IPS DF 6.9 (cell line): ENCODE measurements at regions not wholly inside any gene's neighbourhood (a gene's known extent, or its start where the extent isn't known, plus 50 kb on each side); places are given as distances from the start of the nearest gene placed in this dataset.

Source experiments
- DNase-seq: peaks from one replicate; pipeline ENCODE4 v3.0.0-alpha.2; 2013; ENCODE audit warnings: low read depth, low spot score
- H3K27ac ChIP-seq: one replicate; pipeline ENCODE4 v1.5.1; 2013; ENCODE audit warnings: low read length, control low read depth
- H3K27me3 ChIP-seq: 2 replicates; pipeline ENCODE4 v1.6.1; 2013; ENCODE audit warnings: mild to moderate bottlenecking, low read length; ENCODE audit not compliant: control insufficient read depth, insufficient read depth
- H3K36me3 ChIP-seq: 2 replicates; pipeline ENCODE4 v1.6.1; 2013; ENCODE audit warnings: low read length; ENCODE audit not compliant: control insufficient read depth, insufficient read depth
- H3K4me1 ChIP-seq: 2 replicates; pipeline ENCODE4 v1.6.1; 2013; ENCODE audit warnings: low read length; ENCODE audit not compliant: control insufficient read depth, insufficient read depth
- H3K4me3 ChIP-seq: 2 replicates; pipeline ENCODE4 v1.5.1; 2013; ENCODE audit warnings: mild to moderate bottlenecking, low read length
- H3K9me3 ChIP-seq: 2 replicates; pipeline ENCODE4 v1.6.1; 2013; ENCODE audit warnings: low read length, inconsistent platforms; ENCODE audit not compliant: control insufficient read depth, insufficient read depth
- WGBS: extraction: QIAGEN DNeasy Blood & Tissue Kit; methylation state at CpG from one replicate; pipeline ENCODE4 v1.1.7; 2013; ENCODE audit warnings: mixed read lengths, missing lambda C conversion rate; ENCODE audit not compliant: insufficient read length, insufficient coverage; 5-methylcytosine and 5-hydroxymethylcytosine counted together

- Histone ChIP-seq H3K27ac (no peak overlapping the region), H3K9me3 (no peaks in the 10 kb centered on the region), H3K27me3 (no peaks in the 10 kb centered on the region), H3K4me3 (no peak overlapping the region), H3K4me1 (no peaks in the 10 kb centered on the region), H3K36me3 (no peaks in the 10 kb centered on the region)
- no CpG with 5 or more reads among the region's 3 CpGs for WGBS
- DNase-seq: no peak
Measured at GRCh38 chr5:155957884-155958283, 369.1 kb upstream of the SGCD start.

GRCh38 chr5:155959082-155959481 lies 367.9 kb upstream of the SGCD start:
- no peak for DNase-seq
- WGBS: no CpG with 5 or more reads among the region's 2 CpGs
- H3K36me3 ChIP-seq: no peaks in the 10 kb centered on the region
- H3K9me3 ChIP-seq: no peaks in the 10 kb centered on the region
- no peaks in the 10 kb centered on the region for H3K27me3 ChIP-seq
- no peak overlapping the region for H3K4me3 ChIP-seq
- H3K27ac ChIP-seq: no peak overlapping the region
- no peaks in the 10 kb centered on the region for H3K4me1 ChIP-seq

GRCh38 chr5:155960177-155960576 lies 366.8 kb upstream of the SGCD start:
- H3K27ac ChIP-seq: no peak overlapping the region
- WGBS: 100% methylated on average over 1 of the region's 3 CpGs
- H3K4me1 ChIP-seq: no peaks in the 10 kb centered on the region

GRCh38 chr5:155969537-155969936 lies 357.4 kb upstream of the SGCD start:
- no CpG with 5 or more reads among the region's 5 CpGs for WGBS
- Histone ChIP-seq H3K27me3 (no peaks in the 10 kb centered on the region), H3K4me3 (no peak overlapping the region), H3K36me3 (no peaks in the 10 kb centered on the region), H3K4me1 (no peaks in the 10 kb centered on the region), H3K9me3 (no peaks in the 10 kb centered on the region), H3K27ac (no peak overlapping the region)
- DNase-seq: no peak

More at GRCh38 chr5:155960177-155960576, 366.8 kb upstream of the SGCD start:
- Histone ChIP-seq H3K36me3 (no peaks in the 10 kb centered on the region), H3K27me3 (no peaks in the 10 kb centered on the region), H3K9me3 (no peaks in the 10 kb centered on the region), H3K4me3 (no peak overlapping the region)
- DNase-seq: no peak

GRCh38 chr5:155974369-155974768 lies 352.6 kb upstream of the SGCD start:
- no CpG with 5 or more reads among the region's 2 CpGs for WGBS
- no peak for DNase-seq
- H3K4me3 ChIP-seq: no peak overlapping the region

GRCh38 chr5:155978850-155979249 lies 348.1 kb upstream of the SGCD start:
- no peak for DNase-seq
- Histone ChIP-seq H3K27ac (no peak overlapping the region), H3K9me3 (no peaks in the 10 kb centered on the region)

More at GRCh38 chr5:155974369-155974768, 352.6 kb upstream of the SGCD start:
- H3K4me1 ChIP-seq: no peaks in the 10 kb centered on the region
- H3K36me3 ChIP-seq: no peaks in the 10 kb centered on the region
- H3K27me3 ChIP-seq: no peaks in the 10 kb centered on the region
- no peak overlapping the region for H3K27ac ChIP-seq
- no peaks in the 10 kb centered on the region for H3K9me3 ChIP-seq

GRCh38 chr5:155982354-155982753 lies 344.6 kb upstream of the SGCD start:
- no peaks in the 10 kb centered on the region for H3K36me3 ChIP-seq
- no peaks in the 10 kb centered on the region for H3K4me1 ChIP-seq
- no peaks in the 10 kb centered on the region for H3K9me3 ChIP-seq
- DNase-seq: no peak
- no peak overlapping the region for H3K27ac ChIP-seq
- H3K27me3 ChIP-seq: no peaks in the 10 kb centered on the region
- no peak overlapping the region for H3K4me3 ChIP-seq
- WGBS: no CpG with 5 or more reads among the region's 3 CpGs

More at GRCh38 chr5:155978850-155979249, 348.1 kb upstream of the SGCD start:
- no peaks in the 10 kb centered on the region for H3K27me3 ChIP-seq
- no CpG with 5 or more reads among the region's 3 CpGs for WGBS
- no peaks in the 10 kb centered on the region for H3K4me1 ChIP-seq
- no peaks in the 10 kb centered on the region for H3K36me3 ChIP-seq
- H3K4me3 ChIP-seq: no peak overlapping the region

GRCh38 chr5:155983954-155984353 lies 343.0 kb upstream of the SGCD start:
- H3K4me3 ChIP-seq: no peak overlapping the region
- H3K9me3 ChIP-seq: no peaks in the 10 kb centered on the region
- H3K4me1 ChIP-seq: no peaks in the 10 kb centered on the region
- no peaks in the 10 kb centered on the region for H3K27me3 ChIP-seq
- no peaks in the 10 kb centered on the region for H3K36me3 ChIP-seq
- DNase-seq: no peak
- no CpG with 5 or more reads among the region's 3 CpGs for WGBS
- no peak overlapping the region for H3K27ac ChIP-seq

- no peak for DNase-seq
- H3K4me3 ChIP-seq: no peak overlapping the region
- WGBS: no CpG with 5 or more reads among the region's 5 CpGs
- H3K9me3 ChIP-seq: no peaks in the 10 kb centered on the region
- no peaks in the 10 kb centered on the region for H3K36me3 ChIP-seq
- H3K27me3 ChIP-seq: no peaks in the 10 kb centered on the region
- no peak overlapping the region for H3K27ac ChIP-seq
- no peaks in the 10 kb centered on the region for H3K4me1 ChIP-seq
Measured at GRCh38 chr5:155987265-155987810, 339.6 kb upstream of the SGCD start.

- Histone ChIP-seq H3K4me1 (0 out of 2 replicates have a peak, but pooled peaks cover 1% of the 10 kb centered on the region), H3K36me3 (no peaks in the 10 kb centered on the region), H3K9me3 (no peaks in the 10 kb centered on the region), H3K27me3 (no peaks in the 10 kb centered on the region), H3K4me3 (no peak overlapping the region), H3K27ac (no peak overlapping the region)
- no peak for DNase-seq
- no CpG with 5 or more reads among the region's 1 CpG for WGBS
Measured at GRCh38 chr5:155989879-155990278, 337.1 kb upstream of the SGCD start.

GRCh38 chr5:155996123-155996522 lies 330.8 kb upstream of the SGCD start:
- no peak for DNase-seq
- Histone ChIP-seq H3K27ac (no peak overlapping the region), H3K4me3 (no peak overlapping the region), H3K36me3 (no peaks in the 10 kb centered on the region), H3K9me3 (no peaks in the 10 kb centered on the region), H3K4me1 (0 out of 2 replicates have a peak, but pooled peaks cover 1% of the 10 kb centered on the region), H3K27me3 (no peaks in the 10 kb centered on the region)
- WGBS: no CpG with 5 or more reads among the region's 5 CpGs
